ENCODE measurements at regions not wholly inside any gene's neighbourhood (a gene's known extent, or its start where the extent isn't known, plus 50 kb on each side); places are given as distances from the start of the nearest gene placed in this dataset.

GRCh38 chr9:24398466-24398865, 147.2 kb downstream of the IZUMO3 start:
- no peak overlapping the region for H3K4me3 ChIP-seq (replicated peaks in 1 of 3; ENCODE audit: insufficient read depth in 1 of 3, low read depth in 2 of 3, low read length in 3 of 3)
- peaks cover 67% of the 10 kb centered on the region for H3K9me3 ChIP-seq (ENCODE audit: low read length)
- no peaks in the 10 kb centered on the region for H3K36me3 ChIP-seq (replicated peaks in 1 of 2; ENCODE audit: control insufficient read depth in 1 of 2, insufficient read depth in 2 of 2, low read length in 2 of 2)
- POLR2A ChIA-PET, result no interaction called here
- no TSS peak for BruUV-seq (replicated peaks)
- H3K27me3 ChIP-seq (ENCODE audit: control insufficient read depth in 1 of 2, insufficient read depth in 2 of 2, low read length in 2 of 2), result no peaks in the 10 kb centered on the region
- no peak overlapping the region for H2AFZ ChIP-seq (ENCODE audit: low read length)
- no peaks in the 10 kb centered on the region for H3K79me2 ChIP-seq (ENCODE audit: insufficient read depth, low read length)
- H3K4me2 ChIP-seq (ENCODE audit: low read depth, low read length), result no peak overlapping the region
- H3K9ac ChIP-seq (ENCODE audit: insufficient read depth, low read depth, low read length), result no peak overlapping the region
- 3% methylated on average over 4 of the region's 4 CpGs for whole genome bisulfite sequencing (ENCODE audit: low lambda C conversion rate)
- CTCF ChIA-PET (ENCODE audit: low intra/inter-chr PET ratio, low total read pairs), result no interaction called here
- no peak overlapping the region for H3K27ac ChIP-seq (ENCODE audit: extremely low read length, insufficient read depth, low read length)
- no peak for FAIRE-seq
- intact Hi-C loops (cut with micrococcal nuclease; ENCODE audit: unreplicated experiment), result no loop called here
- no peaks in the 10 kb centered on the region for H3K4me1 ChIP-seq (ENCODE audit: insufficient read depth, low read length)
- H4K20me1 ChIP-seq (ENCODE audit: insufficient read depth, low read length), result no peaks in the 10 kb centered on the region
- in situ Hi-C loops (cut with HindIII; ENCODE audit: extremely low pct_ligation_motif_present, low pct_unique_long_range_greater_than_20kb), result no loop called here
- no peak for DNase-seq (ENCODE audit: low spot score)
- no peak for ATAC-seq
- TF ChIP-seq HMGA1 (CRISPR knock-in tag; conservative IDR thresholded peaks at IDR 0.05) (no peak), ZNF589 (CRISPR knock-in tag; conservative IDR thresholded peaks at IDR 0.05) (no peak), KLF6 (CRISPR knock-in tag; IDR thresholded peaks at IDR 0.05) (no peak), TP53 (CRISPR knock-in tag; conservative IDR thresholded peaks at IDR 0.05) (no peak), NFE2L2 (IDR thresholded peaks at IDR 0.05; ENCODE audit: low read length) (no peak), HNF4G (IDR thresholded peaks at IDR 0.05; ENCODE audit: borderline replicate concordance, low read depth, low read length) (no peak), HNF4G (CRISPR knock-in tag; IDR thresholded peaks at IDR 0.05; ENCODE audit: borderline replicate concordance, low read depth) (no peak), IRF1 (CRISPR knock-in tag; IDR thresholded peaks at IDR 0.05; ENCODE audit: low read depth) (no peak), HNRNPK (IDR thresholded peaks at IDR 0.05; ENCODE audit: low read depth, low read length, poor library complexity, severe bottlenecking) (no peak), GTF3A (CRISPR knock-in tag; conservative IDR thresholded peaks at IDR 0.05) (no peak), SOX13 (IDR thresholded peaks at IDR 0.05) (no peak), SOX13 (CRISPR knock-in tag; conservative IDR thresholded peaks at IDR 0.05 in 1 of 2, IDR thresholded peaks at IDR 0.05 in 1 of 2) (no peak), FOXC1 (CRISPR knock-in tag; IDR thresholded peaks at IDR 0.05; ENCODE audit: borderline replicate concordance) (no peak), ZNF781 (CRISPR knock-in tag; IDR thresholded peaks at IDR 0.05; ENCODE audit: borderline replicate concordance, not compliant biosample characterization) (no peak), MEIS2 (CRISPR knock-in tag; IDR thresholded peaks at IDR 0.05) (no peak), HNF1A (IDR thresholded peaks at IDR 0.05; ENCODE audit: low read depth) (no peak), HNF1A (CRISPR knock-in tag; IDR thresholded peaks at IDR 0.05; ENCODE audit: borderline replicate concordance) (no peak), ZHX1 (CRISPR knock-in tag; IDR thresholded peaks at IDR 0.05; ENCODE audit: low read depth) (no peak), HNRNPH1 (optimal IDR thresholded peaks at IDR 0.05; ENCODE audit: low read depth, low read length) (no peak)
